ENCODE measurements at regions not wholly inside any gene's neighbourhood (a gene's known extent, or its start where the extent isn't known, plus 50 kb on each side); places are given as distances from the start of the nearest gene placed in this dataset.

- no CpG with 5 or more reads among the region's 3 CpGs for WGBS (ENCODE audit: extremely low coverage, insufficient read length, low lambda C conversion rate)
- H4K8ac ChIP-seq (replicated peaks; ENCODE audit: insufficient read length, low read depth, low read length): no peak overlapping the region
- no peak overlapping the region for H3K14ac ChIP-seq (ENCODE audit: insufficient read depth, low read length)
- no peak overlapping the region for H2BK5ac ChIP-seq (ENCODE audit: insufficient read length, low read length)
- no peaks in the 10 kb centered on the region for H3K27me3 ChIP-seq (ENCODE audit: insufficient read depth, low read length)
- H2BK120ac ChIP-seq (ENCODE audit: low read depth, low read length, poor library complexity, severe bottlenecking): no peak overlapping the region
- H3K4me1 Mint-ChIP-seq: no peaks in the 10 kb centered on the region
- no peaks in the 10 kb centered on the region for H3K79me1 ChIP-seq (ENCODE audit: insufficient read depth, low read depth, low read length, poor library complexity, severe bottlenecking)
- H3K27ac Mint-ChIP-seq: no peak overlapping the region
- H3K27me3 Mint-ChIP-seq (ENCODE audit: low read depth): no peaks in the 10 kb centered on the region
- no peak overlapping the region for H2AK5ac ChIP-seq (ENCODE audit: insufficient read length, low read length)
- no peak overlapping the region for H3K9ac ChIP-seq (ENCODE audit: extremely low read depth, insufficient read length, low read length)
- H4K91ac ChIP-seq (ENCODE audit: insufficient read length, low read depth, low read length): no peak overlapping the region
- no peak overlapping the region for H3K4me3 Mint-ChIP-seq
- no peak overlapping the region for H2BK20ac ChIP-seq (ENCODE audit: low read depth, low read length, poor library complexity, severe bottlenecking)
- H4K5ac ChIP-seq (ENCODE audit: insufficient read length, low read depth, low read length): no peak overlapping the region
- no peak for DNase-seq
- TF ChIP-seq CTCF (conservative IDR thresholded peaks at IDR 0.05): no peak
- peaks cover 65 to 67% of the 10 kb centered on the region in 2 experiments for H3K9me3 Mint-ChIP-seq
- no peak overlapping the region for H2BK12ac ChIP-seq (ENCODE audit: insufficient read length, low read depth, low read length)
- peaks cover 15% of the 10 kb centered on the region for H3K9me3 ChIP-seq (ENCODE audit: control insufficient read depth, low read depth, low read length)
- no peak overlapping the region for H3T11ph ChIP-seq (ENCODE audit: low read length)
- no peak overlapping the region for H3K56ac ChIP-seq (ENCODE audit: insufficient read length, low read depth, low read length)
- no peaks in the 10 kb centered on the region for H3K79me2 ChIP-seq (ENCODE audit: insufficient read depth, low read length)
- no peaks in the 10 kb centered on the region for H4K20me1 ChIP-seq (ENCODE audit: control insufficient read depth, insufficient read depth, insufficient read length)
- no peak overlapping the region for H3K4ac ChIP-seq (ENCODE audit: low read depth, low read length)
- no peak overlapping the region for H3K27ac ChIP-seq (ENCODE audit: insufficient read length, low read depth, low read length)
- H3K4me1 ChIP-seq (ENCODE audit: insufficient read depth, low read length): no peaks in the 10 kb centered on the region
- no peak overlapping the region for H2BK15ac ChIP-seq (ENCODE audit: low read depth, low read length)
- H3K18ac ChIP-seq (ENCODE audit: insufficient read length, low read depth, low read length): no peak overlapping the region
- peaks cover 4 to 8% (median 7%) of the 10 kb centered on the region in 3 experiments; a peak in 6 of 7 replicates for H3K36me3 Mint-ChIP-seq (ENCODE audit: insufficient read depth in 1 of 3, low read depth in 3 of 3)
- no peak overlapping the region for H3K23ac ChIP-seq (ENCODE audit: insufficient read length, low read depth, low read length)
- no peaks in the 10 kb centered on the region for H3K23me2 ChIP-seq (ENCODE audit: insufficient read length, low read depth, low read length, poor library complexity, severe bottlenecking)
- H2AFZ ChIP-seq (ENCODE audit: low read length): no peak overlapping the region
- H3K4me2 ChIP-seq (ENCODE audit: insufficient read depth, insufficient read length, low read length): no peak overlapping the region
Observed at GRCh38 chrX:146449243-146449642, 360.3 kb upstream of the CXorf51B start.
